ENCODE measurements at regions not wholly inside any gene's neighbourhood (a gene's known extent, or its start where the extent isn't known, plus 50 kb on each side); places are given as distances from the start of the nearest gene placed in this dataset.
"Not testable (repeated sequence)": the region's sequence is repeated elsewhere in the genome, so short reads cannot be mapped to it uniquely, and the experiment has no call there.

DNA sequence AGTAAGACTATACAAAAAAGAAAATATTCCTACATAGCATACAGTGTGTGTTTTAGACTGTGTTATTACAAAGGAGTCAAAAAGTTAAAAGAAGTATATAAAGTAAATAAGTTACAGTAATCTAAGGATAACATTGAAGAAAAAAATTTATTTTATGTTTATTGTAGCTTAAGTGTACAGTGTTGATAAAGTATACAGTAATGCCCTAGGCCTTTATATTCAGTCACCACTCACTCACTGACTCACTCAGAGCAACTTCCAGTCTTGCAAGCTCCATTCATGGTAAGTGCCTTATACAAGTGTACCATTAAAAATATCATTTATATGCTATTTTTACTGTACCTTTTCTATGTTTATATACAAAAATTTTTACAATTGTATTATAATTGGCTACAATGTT is 220.1 kb downstream of the BCHE start:
- H3K36me3 Mint-ChIP-seq, result no peaks in the 10 kb centered on the region
- no peak overlapping the region for H3K27ac Mint-ChIP-seq
- TF ChIP-seq, protein P1, sequence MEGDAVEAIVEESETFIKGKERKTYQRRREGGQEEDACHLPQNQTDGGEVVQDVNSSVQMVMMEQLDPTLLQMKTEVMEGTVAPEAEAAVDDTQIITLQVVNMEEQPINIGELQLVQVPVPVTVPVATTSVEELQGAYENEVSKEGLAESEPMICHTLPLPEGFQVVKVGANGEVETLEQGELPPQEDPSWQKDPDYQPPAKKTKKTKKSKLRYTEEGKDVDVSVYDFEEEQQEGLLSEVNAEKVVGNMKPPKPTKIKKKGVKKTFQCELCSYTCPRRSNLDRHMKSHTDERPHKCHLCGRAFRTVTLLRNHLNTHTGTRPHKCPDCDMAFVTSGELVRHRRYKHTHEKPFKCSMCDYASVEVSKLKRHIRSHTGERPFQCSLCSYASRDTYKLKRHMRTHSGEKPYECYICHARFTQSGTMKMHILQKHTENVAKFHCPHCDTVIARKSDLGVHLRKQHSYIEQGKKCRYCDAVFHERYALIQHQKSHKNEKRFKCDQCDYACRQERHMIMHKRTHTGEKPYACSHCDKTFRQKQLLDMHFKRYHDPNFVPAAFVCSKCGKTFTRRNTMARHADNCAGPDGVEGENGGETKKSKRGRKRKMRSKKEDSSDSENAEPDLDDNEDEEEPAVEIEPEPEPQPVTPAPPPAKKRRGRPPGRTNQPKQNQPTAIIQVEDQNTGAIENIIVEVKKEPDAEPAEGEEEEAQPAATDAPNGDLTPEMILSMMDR (IDR thresholded peaks at IDR 0.05; ENCODE audit: unreplicated experiment), result no peak
- no peaks in the 10 kb centered on the region for H3K9me3 Mint-ChIP-seq
- no peak for DNase-seq (ENCODE audit: low spot score in 2 of 2, unreplicated experiment in 2 of 2)
- no peaks in the 10 kb centered on the region for H3K27me3 Mint-ChIP-seq (ENCODE audit: low read depth)
- no peak overlapping the region for H3K4me3 Mint-ChIP-seq
- peaks cover 6% of the 10 kb centered on the region for H3K4me1 Mint-ChIP-seq

DNA sequence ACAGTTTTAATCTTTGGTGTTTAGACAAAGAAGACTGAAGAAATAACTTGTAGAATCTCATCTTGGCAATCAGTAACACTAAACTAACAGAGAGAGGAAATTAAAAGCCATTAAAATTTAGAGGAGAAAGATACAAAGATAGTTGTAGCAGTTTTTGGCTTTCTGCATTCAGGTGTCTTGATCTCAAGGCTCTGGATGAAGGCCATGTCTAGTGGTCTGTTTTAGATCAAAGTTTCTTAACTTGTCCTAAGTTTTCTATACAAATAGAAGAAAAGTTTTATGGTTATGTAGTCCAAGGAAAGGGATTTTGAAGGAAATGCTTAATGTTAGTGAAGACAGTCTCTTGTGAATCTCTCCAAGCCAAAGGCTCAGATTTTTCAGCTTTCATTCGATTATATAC is 222.9 kb downstream of the BCHE start:
- Mint-ChIP-seq H3K27me3 (ENCODE audit: low read depth) (no peaks in the 10 kb centered on the region), H3K27ac (no peak overlapping the region), H3K4me3 (no peak overlapping the region), H3K4me1 (peaks cover 8% of the 10 kb centered on the region), H3K9me3 (no peaks in the 10 kb centered on the region), H3K36me3 (no peaks in the 10 kb centered on the region)
- DNase-seq (ENCODE audit: low spot score in 2 of 2, unreplicated experiment in 2 of 2), result no peak
- TF ChIP-seq, protein P1 (IDR thresholded peaks at IDR 0.05; ENCODE audit: unreplicated experiment), result no peak

DNA sequence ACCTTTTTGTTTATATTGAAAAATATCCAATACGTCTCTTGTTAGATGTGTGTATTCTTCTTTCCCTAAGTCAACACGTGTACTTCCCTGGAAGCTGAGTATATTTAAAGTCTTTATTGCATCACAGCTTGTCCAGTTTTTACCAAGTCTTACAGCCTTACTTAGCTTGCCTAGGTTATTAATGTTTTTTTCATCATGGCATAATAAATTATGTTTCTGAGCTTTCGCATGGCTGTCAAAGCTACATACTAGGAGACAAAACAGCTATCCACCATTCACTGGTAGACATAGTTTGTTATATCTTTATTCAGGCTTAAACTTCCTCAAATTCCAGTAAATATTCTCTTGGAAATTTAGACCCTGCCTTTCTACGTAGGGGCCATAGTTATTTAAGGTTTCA is 224.2 kb downstream of the BCHE start:
- TF ChIP-seq, protein P1 (IDR thresholded peaks at IDR 0.05; ENCODE audit: unreplicated experiment), result no peak
- Mint-ChIP-seq H3K4me1 (peaks cover 8% of the 10 kb centered on the region), H3K9me3 (no peaks in the 10 kb centered on the region), H3K27me3 (ENCODE audit: low read depth) (no peaks in the 10 kb centered on the region), H3K36me3 (no peaks in the 10 kb centered on the region), H3K4me3 (no peak overlapping the region), H3K27ac (no peak overlapping the region)
- DNase-seq (ENCODE audit: low spot score in 2 of 2, unreplicated experiment in 2 of 2), result no peak

DNA sequence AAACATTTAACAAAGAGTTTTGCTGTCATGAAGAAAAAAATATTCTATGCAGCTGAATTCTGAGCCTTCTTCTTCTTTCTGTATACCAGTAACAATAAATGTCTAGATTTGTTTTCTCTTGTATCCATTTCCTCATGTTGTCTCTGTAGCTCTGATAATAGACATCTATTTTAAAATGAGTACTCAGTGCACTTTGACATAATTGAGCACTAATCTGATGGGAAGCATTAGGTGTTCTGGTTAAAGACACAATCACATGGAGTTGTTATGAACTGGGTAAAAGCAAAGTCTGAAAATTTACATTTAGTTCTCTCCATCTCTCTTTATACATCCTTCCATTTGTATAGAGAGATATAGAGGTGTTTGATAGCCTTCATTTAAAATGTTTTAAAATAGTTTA is 230.0 kb downstream of the BCHE start:
- no peaks in the 10 kb centered on the region for H3K36me3 Mint-ChIP-seq
- DNase-seq (ENCODE audit: low spot score in 2 of 2, unreplicated experiment in 2 of 2), result no peak
- TF ChIP-seq, protein P1 (IDR thresholded peaks at IDR 0.05; ENCODE audit: unreplicated experiment), result no peak
- H3K4me1 Mint-ChIP-seq, result peaks cover 13% of the 10 kb centered on the region
- H3K4me3 Mint-ChIP-seq, result no peak overlapping the region
- H3K27me3 Mint-ChIP-seq (ENCODE audit: low read depth), result no peaks in the 10 kb centered on the region
- H3K27ac Mint-ChIP-seq, result no peak overlapping the region
- no peaks in the 10 kb centered on the region for H3K9me3 Mint-ChIP-seq

DNA sequence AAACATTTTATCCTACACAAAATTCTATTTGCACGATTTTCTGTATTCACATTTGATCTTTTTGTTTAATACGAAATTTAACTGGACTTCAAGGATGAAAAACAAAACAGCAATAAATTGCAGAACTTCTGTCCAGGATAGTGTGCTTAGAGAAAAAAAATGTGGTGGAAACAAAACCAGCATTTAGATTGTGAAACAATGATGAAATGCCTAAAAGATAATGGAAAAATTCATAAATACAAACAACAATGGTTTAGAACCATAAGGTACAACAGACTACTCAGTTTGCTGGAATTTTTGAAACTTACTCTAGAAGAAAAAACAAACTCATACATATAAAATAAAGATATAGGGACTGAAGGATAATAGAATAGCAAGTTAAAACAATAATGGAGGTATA is 234.0 kb downstream of the BCHE start:
- Mint-ChIP-seq H3K9me3 (no peaks in the 10 kb centered on the region), H3K27ac (no peak overlapping the region), H3K27me3 (ENCODE audit: low read depth) (no peaks in the 10 kb centered on the region)

DNA sequence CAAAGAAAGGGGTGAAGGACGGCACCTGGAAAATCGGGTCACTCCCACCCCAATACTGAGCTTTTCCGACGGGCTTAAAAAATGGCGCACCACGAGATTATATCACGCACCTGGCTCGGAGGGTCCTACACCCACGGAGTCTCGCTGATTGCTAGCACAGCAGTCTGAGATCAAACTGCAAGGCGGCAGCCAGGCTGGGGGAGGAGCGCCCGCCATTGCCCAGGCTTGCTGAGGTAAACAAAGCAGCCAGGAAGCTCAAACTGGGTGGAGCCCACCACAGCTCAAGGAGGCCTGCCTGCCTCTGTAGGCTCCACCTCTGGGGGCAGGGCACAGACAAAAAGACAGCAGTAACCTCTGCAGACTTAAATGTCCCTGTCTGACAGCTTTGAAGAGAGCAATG is 264.7 kb downstream of the BCHE start:
- not testable (repeated sequence) for H3K4me3 Mint-ChIP-seq; H3K27ac Mint-ChIP-seq; DNase-seq (ENCODE audit: low spot score in 2 of 2, unreplicated experiment in 2 of 2); H3K27me3 Mint-ChIP-seq (ENCODE audit: low read depth); H3K4me1 Mint-ChIP-seq; H3K36me3 Mint-ChIP-seq
- H3K9me3 Mint-ChIP-seq, result peaks cover 12% of the 10 kb centered on the region

More for the DNA sequence above, 234.0 kb downstream of the BCHE start:
- no peak for DNase-seq (ENCODE audit: low spot score in 2 of 2, unreplicated experiment in 2 of 2)
- TF ChIP-seq, protein P1 (IDR thresholded peaks at IDR 0.05; ENCODE audit: unreplicated experiment), result no peak
- H3K4me3 Mint-ChIP-seq, result no peak overlapping the region
- peaks cover 10% of the 10 kb centered on the region for H3K4me1 Mint-ChIP-seq
- no peaks in the 10 kb centered on the region for H3K36me3 Mint-ChIP-seq
